HCT116 (cell line): ENCODE measurements at regions not wholly inside any gene's neighbourhood (a gene's known extent, or its start where the extent isn't known, plus 50 kb on each side); places are given as distances from the start of the nearest gene placed in this dataset.

Source experiments
- CEBPB ChIP-seq: IDR thresholded peaks from 2 replicates; pipeline ENCODE4 v1.6.1; 2012; ENCODE audit warnings: low read depth
- EZH2phosphoT487 ChIP-seq: fragments of 200-600 bp; IDR thresholded peaks from 2 replicates; pipeline ENCODE4 v1.6.1; 2018; ENCODE audit warnings: antibody characterized with exemption, borderline replicate concordance
- JUND ChIP-seq: IDR thresholded peaks from 2 replicates; pipeline ENCODE4 v1.6.1; 2012
- POLR2A ChIP-seq: IDR thresholded peaks from 2 replicates; pipeline ENCODE4 v1.7.0; 2011; ENCODE audit warnings: borderline replicate concordance; ENCODE audit not compliant: insufficient read depth, insufficient read length; ENCODE audit errors: extremely low read depth
- POLR2AphosphoS5 ChIP-seq: IDR thresholded peaks from 2 replicates; pipeline ENCODE4 v1.6.1; 2011; ENCODE audit warnings: mild to moderate bottlenecking, low read depth, low read length, moderate library complexity
- SP1 ChIP-seq: IDR thresholded peaks from 2 replicates; pipeline ENCODE4 v1.6.1; 2012; ENCODE audit warnings: low read depth
- SRF ChIP-seq: IDR thresholded peaks from 2 replicates; pipeline ENCODE4 v1.6.1; 2012; ENCODE audit warnings: low read depth
- TCF7L2 ChIP-seq: IDR thresholded peaks from 2 replicates; pipeline ENCODE4 v1.7.0; 2011; ENCODE audit warnings: borderline replicate concordance, inconsistent platforms; ENCODE audit not compliant: insufficient read depth, insufficient read length; ENCODE audit errors: extremely low read depth
- TF ChIP-seq, protein P1 (sequence below), 3 experiments: fragments of 200-600 bp in 1 of 3; sonication (generic) in 1 of 3; IDR thresholded peaks in 2 of 3; conservative IDR thresholded peaks in 1 of 3; 2 replicates each; pipeline ENCODE4 v1.5.1; 2012 to 2017; ENCODE audit warnings: low read depth in 2 of 3, low read length in 2 of 3, antibody characterized with exemption in 1 of 3, borderline replicate concordance in 1 of 3, control low read depth in 1 of 3, mild to moderate bottlenecking in 1 of 3, mixed read lengths in 1 of 3, mixed run types in 1 of 3, moderate library complexity in 1 of 3; ENCODE audit not compliant: insufficient read depth in 1 of 3
- TF ChIP-seq, protein P2 (sequence below): IDR thresholded peaks from 2 replicates; pipeline ENCODE4 v1.6.1; 2012
- TF ChIP-seq, protein P3 (sequence below): IDR thresholded peaks from 2 replicates; pipeline ENCODE4 v1.6.1; 2011; ENCODE audit warnings: mild to moderate bottlenecking, low read length, moderate library complexity; ENCODE audit not compliant: insufficient replicate concordance; ENCODE audit errors: extremely low read depth
- TF ChIP-seq, protein P4 (sequence below): IDR thresholded peaks from 2 replicates; pipeline ENCODE4 v1.6.1; 2012; ENCODE audit warnings: low read depth

DNA sequence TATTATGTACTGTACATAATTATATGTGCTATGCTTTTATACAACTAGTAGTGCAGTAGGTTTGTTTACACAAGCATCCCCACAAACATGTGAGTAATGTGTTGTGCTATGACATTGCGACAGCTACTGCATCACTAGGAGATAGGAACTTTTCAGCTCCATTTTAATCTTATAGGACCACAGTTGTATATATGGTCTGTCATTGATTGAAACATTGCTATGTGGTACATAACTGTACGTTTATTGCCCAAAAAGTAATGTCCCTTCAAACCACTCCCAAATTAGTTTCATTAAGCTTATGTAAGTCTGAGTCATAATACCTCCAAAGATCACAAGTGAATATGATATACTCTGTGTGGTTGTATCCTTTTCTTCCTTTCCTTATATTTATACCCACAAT lies 183.2 kb upstream of the POT1 start:
- TF ChIP-seq, protein P1, sequence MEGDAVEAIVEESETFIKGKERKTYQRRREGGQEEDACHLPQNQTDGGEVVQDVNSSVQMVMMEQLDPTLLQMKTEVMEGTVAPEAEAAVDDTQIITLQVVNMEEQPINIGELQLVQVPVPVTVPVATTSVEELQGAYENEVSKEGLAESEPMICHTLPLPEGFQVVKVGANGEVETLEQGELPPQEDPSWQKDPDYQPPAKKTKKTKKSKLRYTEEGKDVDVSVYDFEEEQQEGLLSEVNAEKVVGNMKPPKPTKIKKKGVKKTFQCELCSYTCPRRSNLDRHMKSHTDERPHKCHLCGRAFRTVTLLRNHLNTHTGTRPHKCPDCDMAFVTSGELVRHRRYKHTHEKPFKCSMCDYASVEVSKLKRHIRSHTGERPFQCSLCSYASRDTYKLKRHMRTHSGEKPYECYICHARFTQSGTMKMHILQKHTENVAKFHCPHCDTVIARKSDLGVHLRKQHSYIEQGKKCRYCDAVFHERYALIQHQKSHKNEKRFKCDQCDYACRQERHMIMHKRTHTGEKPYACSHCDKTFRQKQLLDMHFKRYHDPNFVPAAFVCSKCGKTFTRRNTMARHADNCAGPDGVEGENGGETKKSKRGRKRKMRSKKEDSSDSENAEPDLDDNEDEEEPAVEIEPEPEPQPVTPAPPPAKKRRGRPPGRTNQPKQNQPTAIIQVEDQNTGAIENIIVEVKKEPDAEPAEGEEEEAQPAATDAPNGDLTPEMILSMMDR (IDR thresholded peaks at IDR 0.05 in 2 of 3, conservative IDR thresholded peaks at IDR 0.05 in 1 of 3; ENCODE audit: borderline replicate concordance in 1 of 3, insufficient read depth in 1 of 3, low read depth in 2 of 3, low read length in 2 of 3) = no peak
- no peak for TF ChIP-seq POLR2AphosphoS5
- TF ChIP-seq, protein P2, sequence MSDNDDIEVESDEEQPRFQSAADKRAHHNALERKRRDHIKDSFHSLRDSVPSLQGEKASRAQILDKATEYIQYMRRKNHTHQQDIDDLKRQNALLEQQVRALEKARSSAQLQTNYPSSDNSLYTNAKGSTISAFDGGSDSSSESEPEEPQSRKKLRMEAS = no peak
- TF ChIP-seq CEBPB = no peak
- TF ChIP-seq, protein P3, sequence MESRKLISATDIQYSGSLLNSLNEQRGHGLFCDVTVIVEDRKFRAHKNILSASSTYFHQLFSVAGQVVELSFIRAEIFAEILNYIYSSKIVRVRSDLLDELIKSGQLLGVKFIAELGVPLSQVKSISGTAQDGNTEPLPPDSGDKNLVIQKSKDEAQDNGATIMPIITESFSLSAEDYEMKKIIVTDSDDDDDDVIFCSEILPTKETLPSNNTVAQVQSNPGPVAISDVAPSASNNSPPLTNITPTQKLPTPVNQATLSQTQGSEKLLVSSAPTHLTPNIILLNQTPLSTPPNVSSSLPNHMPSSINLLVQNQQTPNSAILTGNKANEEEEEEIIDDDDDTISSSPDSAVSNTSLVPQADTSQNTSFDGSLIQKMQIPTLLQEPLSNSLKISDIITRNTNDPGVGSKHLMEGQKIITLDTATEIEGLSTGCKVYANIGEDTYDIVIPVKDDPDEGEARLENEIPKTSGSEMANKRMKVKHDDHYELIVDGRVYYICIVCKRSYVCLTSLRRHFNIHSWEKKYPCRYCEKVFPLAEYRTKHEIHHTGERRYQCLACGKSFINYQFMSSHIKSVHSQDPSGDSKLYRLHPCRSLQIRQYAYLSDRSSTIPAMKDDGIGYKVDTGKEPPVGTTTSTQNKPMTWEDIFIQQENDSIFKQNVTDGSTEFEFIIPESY = no peak
- TF ChIP-seq SP1 = no peak
- no peak for TF ChIP-seq JUND
- TF ChIP-seq EZH2phosphoT487 = no peak
- no peak for TF ChIP-seq POLR2A
- TF ChIP-seq, protein P4, sequence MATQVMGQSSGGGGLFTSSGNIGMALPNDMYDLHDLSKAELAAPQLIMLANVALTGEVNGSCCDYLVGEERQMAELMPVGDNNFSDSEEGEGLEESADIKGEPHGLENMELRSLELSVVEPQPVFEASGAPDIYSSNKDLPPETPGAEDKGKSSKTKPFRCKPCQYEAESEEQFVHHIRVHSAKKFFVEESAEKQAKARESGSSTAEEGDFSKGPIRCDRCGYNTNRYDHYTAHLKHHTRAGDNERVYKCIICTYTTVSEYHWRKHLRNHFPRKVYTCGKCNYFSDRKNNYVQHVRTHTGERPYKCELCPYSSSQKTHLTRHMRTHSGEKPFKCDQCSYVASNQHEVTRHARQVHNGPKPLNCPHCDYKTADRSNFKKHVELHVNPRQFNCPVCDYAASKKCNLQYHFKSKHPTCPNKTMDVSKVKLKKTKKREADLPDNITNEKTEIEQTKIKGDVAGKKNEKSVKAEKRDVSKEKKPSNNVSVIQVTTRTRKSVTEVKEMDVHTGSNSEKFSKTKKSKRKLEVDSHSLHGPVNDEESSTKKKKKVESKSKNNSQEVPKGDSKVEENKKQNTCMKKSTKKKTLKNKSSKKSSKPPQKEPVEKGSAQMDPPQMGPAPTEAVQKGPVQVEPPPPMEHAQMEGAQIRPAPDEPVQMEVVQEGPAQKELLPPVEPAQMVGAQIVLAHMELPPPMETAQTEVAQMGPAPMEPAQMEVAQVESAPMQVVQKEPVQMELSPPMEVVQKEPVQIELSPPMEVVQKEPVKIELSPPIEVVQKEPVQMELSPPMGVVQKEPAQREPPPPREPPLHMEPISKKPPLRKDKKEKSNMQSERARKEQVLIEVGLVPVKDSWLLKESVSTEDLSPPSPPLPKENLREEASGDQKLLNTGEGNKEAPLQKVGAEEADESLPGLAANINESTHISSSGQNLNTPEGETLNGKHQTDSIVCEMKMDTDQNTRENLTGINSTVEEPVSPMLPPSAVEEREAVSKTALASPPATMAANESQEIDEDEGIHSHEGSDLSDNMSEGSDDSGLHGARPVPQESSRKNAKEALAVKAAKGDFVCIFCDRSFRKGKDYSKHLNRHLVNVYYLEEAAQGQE = no peak
- TF ChIP-seq TCF7L2 = no peak
- TF ChIP-seq SRF = no peak
